ENCODE measurements at regions not wholly inside any gene's neighbourhood (a gene's known extent, or its start where the extent isn't known, plus 50 kb on each side); places are given as distances from the start of the nearest gene placed in this dataset.

- Histone ChIP-seq H3K9me3 (no peaks in the 10 kb centered on the region), H3K4me1 (no peaks in the 10 kb centered on the region), H3K27me3 (no peaks in the 10 kb centered on the region), H3K4me3 (no peak overlapping the region), H3K27ac (no peak overlapping the region), H3K36me3 (no peaks in the 10 kb centered on the region)
- DNase-seq = no peak
- TF ChIP-seq CTCF (IDR thresholded peaks at IDR 0.05) (no peak), POLR2A (IDR thresholded peaks at IDR 0.05) (no peak)
Measured at GRCh38 chr1:47685763-47686066, 247.9 kb downstream of the FOXD2 start.

GRCh38 chr1:47686731-47687630 is 249.1 kb downstream of the FOXD2 start:
- TF ChIP-seq CTCF (IDR thresholded peaks at IDR 0.05) (no peak), POLR2A (IDR thresholded peaks at IDR 0.05) (no peak)
- Histone ChIP-seq H3K9me3 (no peaks in the 10 kb centered on the region), H3K4me1 (no peaks in the 10 kb centered on the region), H3K36me3 (no peaks in the 10 kb centered on the region), H3K27ac (no peak overlapping the region), H3K27me3 (no peaks in the 10 kb centered on the region), H3K4me3 (no peak overlapping the region)
- DNase-seq = no peak

- no peak for DNase-seq
- no peaks in the 10 kb centered on the region for H3K36me3 ChIP-seq
- H3K4me3 ChIP-seq = no peak overlapping the region
- no peaks in the 10 kb centered on the region for H3K9me3 ChIP-seq
- no peak for TF ChIP-seq CTCF (IDR thresholded peaks at IDR 0.05)
- TF ChIP-seq POLR2A (IDR thresholded peaks at IDR 0.05) = no peak
- no peaks in the 10 kb centered on the region for H3K4me1 ChIP-seq
- H3K27me3 ChIP-seq = no peaks in the 10 kb centered on the region
- H3K27ac ChIP-seq = no peak overlapping the region
Measured at GRCh38 chr1:47687631-47688460, 250.0 kb downstream of the FOXD2 start.

GRCh38 chr1:47688461-47689296 is 250.8 kb downstream of the FOXD2 start:
- Histone ChIP-seq H3K36me3 (no peaks in the 10 kb centered on the region), H3K9me3 (no peaks in the 10 kb centered on the region), H3K4me3 (no peak overlapping the region), H3K27me3 (no peaks in the 10 kb centered on the region), H3K27ac (no peak overlapping the region), H3K4me1 (no peaks in the 10 kb centered on the region)
- TF ChIP-seq CTCF (IDR thresholded peaks at IDR 0.05) (no peak), POLR2A (IDR thresholded peaks at IDR 0.05) (no peak)
- DNase-seq = peak in 1 of 3 donors; percentile 22

- H3K27me3 ChIP-seq = no peaks in the 10 kb centered on the region
- H3K27ac ChIP-seq = no peak overlapping the region
- TF ChIP-seq POLR2A (IDR thresholded peaks at IDR 0.05) = no peak
- no peak for TF ChIP-seq CTCF (IDR thresholded peaks at IDR 0.05)
- no peaks in the 10 kb centered on the region for H3K9me3 ChIP-seq
- H3K4me1 ChIP-seq = no peaks in the 10 kb centered on the region
- no peaks in the 10 kb centered on the region for H3K36me3 ChIP-seq
- DNase-seq = no peak
- no peak overlapping the region for H3K4me3 ChIP-seq
Measured at GRCh38 chr1:47689894-47690293, 252.1 kb downstream of the FOXD2 start.

Measured in Peyer's patch (tissue), 4 donors.